K562 (cell line): ENCODE measurements at regions not wholly inside any gene's neighbourhood (a gene's known extent, or its start where the extent isn't known, plus 50 kb on each side); places are given as distances from the start of the nearest gene placed in this dataset.

Source experiments
- ARNT ChIP-seq, 2 experiments: fragments of 450-650 bp; IDR thresholded peaks; 2 replicates each; pipeline ENCODE4 v1.6.1; 2016; ENCODE audit warnings: mild to moderate bottlenecking in 1 of 2
- MAX ChIP-seq: sonication (generic); formaldehyde crosslinking; IDR thresholded peaks from 2 replicates; pipeline ENCODE4 v1.9.0; 2022; ENCODE audit warnings: mild to moderate bottlenecking, missing genetic modification reagents
- MBD2 ChIP-seq: sonication (generic); IDR thresholded peaks from 2 replicates; pipeline ENCODE4 v1.6.1; 2016; ENCODE audit warnings: low read depth, borderline replicate concordance
- NFIX ChIP-seq: fragments of 250-450 bp; sonication (Bioruptor Pico); IDR thresholded peaks from 2 replicates; pipeline ENCODE4 v1.4.0; 2020; ENCODE audit warnings: low read depth, mild to moderate bottlenecking, moderate library complexity
- SMAD3 ChIP-seq: fragments of 450-650 bp; formaldehyde crosslinking; conservative IDR thresholded peaks from 2 replicates; pipeline ENCODE4 v1.4.0; 2020; ENCODE audit warnings: mild to moderate bottlenecking
- SMAD4 ChIP-seq: fragments of 250-450 bp; sonication (Bioruptor Pico); conservative IDR thresholded peaks from 2 replicates; pipeline ENCODE4 v1.8.0; 2021; ENCODE audit warnings: inconsistent platforms, mild to moderate bottlenecking, moderate library complexity
- SP2 ChIP-seq: IDR thresholded peaks from 2 replicates; pipeline ENCODE4 v1.6.1; 2011; ENCODE audit warnings: mild to moderate bottlenecking, low read depth, low read length, moderate library complexity; ENCODE audit not compliant: poor library complexity, severe bottlenecking; ENCODE audit errors: extremely low read depth
- TAF1 ChIP-seq: IDR thresholded peaks from 2 replicates; pipeline ENCODE4 v1.6.1; 2011; ENCODE audit warnings: mild to moderate bottlenecking, low read length, moderate library complexity; ENCODE audit not compliant: insufficient read depth, control insufficient read depth, severe bottlenecking; ENCODE audit errors: extremely low read depth
- TBP ChIP-seq: optimal IDR thresholded peaks from 2 replicates; pipeline ENCODE3; 2011; ENCODE audit warnings: low read depth, low read length, improper control_type of control experiment
- ZBTB9 ChIP-seq: fragments of 450-650 bp; formaldehyde crosslinking; IDR thresholded peaks from 2 replicates; pipeline ENCODE4 v1.4.0; 2020; ENCODE audit warnings: mild to moderate bottlenecking, moderate library complexity
- ZNF143 ChIP-seq: sonication (generic); formaldehyde crosslinking; IDR thresholded peaks from 2 replicates; pipeline ENCODE4 v1.9.0; 2022; ENCODE audit warnings: mild to moderate bottlenecking, missing genetic modification reagents
- ZNF24 ChIP-seq: fragments of 450-650 bp; IDR thresholded peaks from 2 replicates; pipeline ENCODE4 v1.6.1; 2016
- ZNF318 ChIP-seq, 2 experiments: fragments of 450-650 bp; IDR thresholded peaks; 2 replicates each; pipeline ENCODE4 v1.6.1; 2016; ENCODE audit warnings: mild to moderate bottlenecking in 2 of 2, borderline replicate concordance in 1 of 2, low read depth in 1 of 2, moderate library complexity in 1 of 2
- ZNF79 ChIP-seq: fragments of 250-450 bp; sonication (Bioruptor Pico); IDR thresholded peaks from 2 replicates; pipeline ENCODE4 v1.4.0; 2020; ENCODE audit warnings: low read depth, mild to moderate bottlenecking, moderate library complexity

DNA sequence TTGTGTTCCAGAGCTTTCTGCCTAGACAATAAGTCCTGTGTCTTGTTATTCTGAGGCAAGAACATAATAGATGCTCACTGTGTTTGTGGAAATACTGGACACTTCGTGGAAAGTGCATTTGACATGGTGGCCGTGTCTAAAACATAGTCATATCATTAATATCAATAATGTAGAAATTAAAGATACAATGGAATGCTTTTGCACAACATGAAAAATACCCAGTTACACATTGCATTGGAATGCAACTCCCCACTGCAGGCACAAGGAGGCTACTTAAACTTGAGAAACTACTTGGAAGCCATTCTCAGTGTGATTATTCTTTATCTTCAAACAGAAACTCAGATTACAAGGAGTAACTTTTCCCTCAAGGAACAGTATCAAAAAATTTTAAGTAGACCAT, 145.3 kb upstream of the ZNF462 start (continued):
- no peak for TF ChIP-seq ZNF318 (IDR thresholded peaks at IDR 0.05; ENCODE audit: borderline replicate concordance in 1 of 2, low read depth in 1 of 2)
- TF ChIP-seq SMAD4 = no peak
- no peak for TF ChIP-seq TAF1
- no peak for TF ChIP-seq ARNT (IDR thresholded peaks at IDR 0.05)
- no peak for TF ChIP-seq ZNF143 (CRISPR knock-in tag)
- no peak for TF ChIP-seq ZNF79 (CRISPR knock-in tag)
- no peak for TF ChIP-seq MBD2
- TF ChIP-seq SP2 = no peak
- no peak for TF ChIP-seq ZBTB9
- no peak for TF ChIP-seq MAX (CRISPR knock-in tag)
- no peak for TF ChIP-seq ZNF24
- no peak for TF ChIP-seq TBP
- no peak for TF ChIP-seq NFIX (CRISPR knock-in tag)
- TF ChIP-seq SMAD3 (CRISPR knock-in tag) = no peak
